ENCODE measurements at regions not wholly inside any gene's neighbourhood (a gene's known extent, or its start where the extent isn't known, plus 50 kb on each side); places are given as distances from the start of the nearest gene placed in this dataset.

- no peak overlapping the region for H2BK15ac ChIP-seq (ENCODE audit: low read depth, low read length)
- no peaks in the 10 kb centered on the region for H3K79me1 ChIP-seq (ENCODE audit: insufficient read depth, low read depth, low read length, poor library complexity, severe bottlenecking)
- H4K8ac ChIP-seq (replicated peaks; ENCODE audit: insufficient read length, low read depth, low read length): no peak overlapping the region
- no peak overlapping the region for H3K27ac Mint-ChIP-seq
- no peak overlapping the region for H2BK5ac ChIP-seq (ENCODE audit: insufficient read length, low read length)
- H3K4me2 ChIP-seq (ENCODE audit: insufficient read depth, insufficient read length, low read length): no peak overlapping the region
- no peaks in the 10 kb centered on the region for H4K20me1 ChIP-seq (ENCODE audit: control insufficient read depth, insufficient read depth, insufficient read length)
- no peak overlapping the region for H2BK20ac ChIP-seq (ENCODE audit: low read depth, low read length, poor library complexity, severe bottlenecking)
- H3K56ac ChIP-seq (ENCODE audit: insufficient read length, low read depth, low read length): no peak overlapping the region
- no peak overlapping the region for H2BK12ac ChIP-seq (ENCODE audit: insufficient read length, low read depth, low read length)
- H3K27ac ChIP-seq (ENCODE audit: insufficient read length, low read depth, low read length): no peak overlapping the region
- WGBS (ENCODE audit: extremely low coverage, insufficient read length, low lambda C conversion rate): no CpG with 5 or more reads among the region's 1 CpG
- no peaks in the 10 kb centered on the region; the same call in 1 of the 2 replicates for H3K4me1 ChIP-seq (ENCODE audit: insufficient read depth, low read length)
- no peaks in the 10 kb centered on the region for H3K27me3 Mint-ChIP-seq (ENCODE audit: low read depth)
- H2AK5ac ChIP-seq (ENCODE audit: insufficient read length, low read length): no peak overlapping the region
- H4K5ac ChIP-seq (ENCODE audit: insufficient read length, low read depth, low read length): no peak overlapping the region
- TF ChIP-seq CTCF (conservative IDR thresholded peaks at IDR 0.05): no peak
- H2AFZ ChIP-seq (ENCODE audit: low read length): no peak overlapping the region
- H3K18ac ChIP-seq (ENCODE audit: insufficient read length, low read depth, low read length): no peak overlapping the region
- H3K23ac ChIP-seq (ENCODE audit: insufficient read length, low read depth, low read length): no peak overlapping the region
- no peaks in the 10 kb centered on the region for H3K23me2 ChIP-seq (ENCODE audit: insufficient read length, low read depth, low read length, poor library complexity, severe bottlenecking)
- peaks cover 0 to 4% of the 10 kb centered on the region in 2 experiments; a peak in 2 of 4 replicates for H3K4me1 Mint-ChIP-seq
- H3K4me3 Mint-ChIP-seq: no peak overlapping the region
- H3K9me3 Mint-ChIP-seq: peaks cover 0 to 2% of the 10 kb centered on the region in 2 experiments; a peak in 1 of 5 replicates
- H3K4ac ChIP-seq (ENCODE audit: low read depth, low read length): no peak overlapping the region
- no peak overlapping the region for H3K9ac ChIP-seq (ENCODE audit: extremely low read depth, insufficient read length, low read length)
- H3K79me2 ChIP-seq (ENCODE audit: insufficient read depth, low read length): no peaks in the 10 kb centered on the region
- no peaks in the 10 kb centered on the region for H3K27me3 ChIP-seq (ENCODE audit: insufficient read depth, low read length)
- H3K36me3 Mint-ChIP-seq (ENCODE audit: insufficient read depth in 1 of 3, low read depth in 3 of 3): no peaks in the 10 kb centered on the region; a peak in 2 of 7 replicates
- H3K9me3 ChIP-seq (ENCODE audit: control insufficient read depth, low read depth, low read length): no peaks in the 10 kb centered on the region
- H2BK120ac ChIP-seq (ENCODE audit: low read depth, low read length, poor library complexity, severe bottlenecking): no peak overlapping the region
- DNase-seq: no peak
- H3T11ph ChIP-seq (ENCODE audit: low read length): no peak overlapping the region
- H3K14ac ChIP-seq (ENCODE audit: insufficient read depth, low read length): no peak overlapping the region
- H4K91ac ChIP-seq (ENCODE audit: insufficient read length, low read depth, low read length): no peak overlapping the region
These were observed 618.0 kb upstream of the ZEB2 start for GRCh38 chr2:145137901-145138300.
